ENCODE measurements at regions not wholly inside any gene's neighbourhood (a gene's known extent, or its start where the extent isn't known, plus 50 kb on each side); places are given as distances from the start of the nearest gene placed in this dataset.

DNA sequence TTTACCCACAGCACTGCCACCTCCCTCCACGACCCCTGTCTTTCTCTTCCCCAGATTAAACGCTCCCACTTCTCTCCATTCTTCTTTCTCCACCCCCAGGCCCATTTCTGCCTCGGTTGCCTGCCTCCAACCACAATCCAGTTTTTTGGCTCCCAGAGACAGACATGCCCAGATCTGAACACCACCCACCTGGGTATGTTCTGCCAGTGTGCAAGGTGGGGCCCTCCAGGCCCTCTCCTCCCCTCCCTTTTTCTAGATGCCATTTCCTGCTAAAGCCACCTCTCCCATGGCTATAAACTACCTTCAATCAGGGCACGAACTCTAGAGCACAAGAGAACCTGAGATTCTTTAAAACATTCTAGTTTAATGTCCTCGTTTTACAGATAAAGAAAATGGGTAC lies 63.3 kb downstream of the IRF2BPL start:
- no peaks in the 10 kb centered on the region for H3K27me3 Mint-ChIP-seq (ENCODE audit: insufficient read depth, unreplicated experiment)
- POLR2A ChIA-PET: no interaction called here
- DNase-seq (ENCODE audit: unreplicated experiment): no peak
- intact Hi-C loops (cut with micrococcal nuclease): no loop called here
- H3K36me3 Mint-ChIP-seq (ENCODE audit: insufficient read depth, unreplicated experiment): no peaks in the 10 kb centered on the region
- H3K27ac Mint-ChIP-seq (ENCODE audit: low read depth, unreplicated experiment): no peak overlapping the region
- no peak overlapping the region for H3K4me3 Mint-ChIP-seq (ENCODE audit: unreplicated experiment)
- CTCF ChIA-PET: interaction anchor here (1.2 kb wide), 1 partner anchor 52 kb away, joined by 4 read pairs; no protein-coding TSS in a partner anchor
- TF ChIP-seq, protein P1, sequence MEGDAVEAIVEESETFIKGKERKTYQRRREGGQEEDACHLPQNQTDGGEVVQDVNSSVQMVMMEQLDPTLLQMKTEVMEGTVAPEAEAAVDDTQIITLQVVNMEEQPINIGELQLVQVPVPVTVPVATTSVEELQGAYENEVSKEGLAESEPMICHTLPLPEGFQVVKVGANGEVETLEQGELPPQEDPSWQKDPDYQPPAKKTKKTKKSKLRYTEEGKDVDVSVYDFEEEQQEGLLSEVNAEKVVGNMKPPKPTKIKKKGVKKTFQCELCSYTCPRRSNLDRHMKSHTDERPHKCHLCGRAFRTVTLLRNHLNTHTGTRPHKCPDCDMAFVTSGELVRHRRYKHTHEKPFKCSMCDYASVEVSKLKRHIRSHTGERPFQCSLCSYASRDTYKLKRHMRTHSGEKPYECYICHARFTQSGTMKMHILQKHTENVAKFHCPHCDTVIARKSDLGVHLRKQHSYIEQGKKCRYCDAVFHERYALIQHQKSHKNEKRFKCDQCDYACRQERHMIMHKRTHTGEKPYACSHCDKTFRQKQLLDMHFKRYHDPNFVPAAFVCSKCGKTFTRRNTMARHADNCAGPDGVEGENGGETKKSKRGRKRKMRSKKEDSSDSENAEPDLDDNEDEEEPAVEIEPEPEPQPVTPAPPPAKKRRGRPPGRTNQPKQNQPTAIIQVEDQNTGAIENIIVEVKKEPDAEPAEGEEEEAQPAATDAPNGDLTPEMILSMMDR (IDR thresholded peaks at IDR 0.05; ENCODE audit: unreplicated experiment): no peak
- no TSS peak for BruUV-seq (replicated peaks)
- H3K9me3 Mint-ChIP-seq (ENCODE audit: unreplicated experiment): no peaks in the 10 kb centered on the region
- peaks cover 23% of the 10 kb centered on the region for H3K4me1 Mint-ChIP-seq (ENCODE audit: insufficient read depth, unreplicated experiment)

DNA sequence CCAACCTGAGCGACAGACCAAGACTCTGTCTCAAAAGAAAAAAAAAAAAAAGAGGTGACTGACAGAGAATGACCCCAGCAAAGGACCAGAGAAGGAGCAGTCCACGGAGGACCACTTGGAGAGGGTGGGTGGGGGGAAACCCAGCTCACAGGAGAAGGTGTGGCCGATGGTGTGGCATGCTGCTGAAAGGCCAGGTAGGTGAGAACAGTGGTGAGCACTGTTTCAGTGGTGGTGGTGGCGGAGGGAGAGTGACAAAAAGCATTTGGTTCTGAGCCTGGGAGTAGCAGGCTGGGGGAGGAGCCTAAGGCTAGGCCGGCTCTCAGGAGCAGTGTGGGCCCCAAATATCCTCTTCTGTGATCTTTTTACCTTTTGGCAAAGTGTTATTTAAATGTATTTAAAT lies 63.8 kb downstream of the IRF2BPL start:
- DNase-seq (ENCODE audit: unreplicated experiment): no peak
- no TSS peak for BruUV-seq (replicated peaks)
- Mint-ChIP-seq H3K27me3 (ENCODE audit: insufficient read depth, unreplicated experiment) (no peaks in the 10 kb centered on the region), H3K4me3 (ENCODE audit: unreplicated experiment) (no peak overlapping the region), H3K4me1 (ENCODE audit: insufficient read depth, unreplicated experiment) (peaks cover 27% of the 10 kb centered on the region), H3K27ac (ENCODE audit: low read depth, unreplicated experiment) (no peak overlapping the region), H3K9me3 (ENCODE audit: unreplicated experiment) (no peaks in the 10 kb centered on the region), H3K36me3 (ENCODE audit: insufficient read depth, unreplicated experiment) (no peaks in the 10 kb centered on the region)
- POLR2A ChIA-PET: no interaction called here
- intact Hi-C loops (cut with micrococcal nuclease): no loop called here
- CTCF ChIA-PET: interaction anchor here (1.2 kb wide), 1 partner anchor 51 kb away, joined by 4 read pairs; no protein-coding TSS in a partner anchor
- TF ChIP-seq, protein P1 (IDR thresholded peaks at IDR 0.05; ENCODE audit: unreplicated experiment): no peak

DNA sequence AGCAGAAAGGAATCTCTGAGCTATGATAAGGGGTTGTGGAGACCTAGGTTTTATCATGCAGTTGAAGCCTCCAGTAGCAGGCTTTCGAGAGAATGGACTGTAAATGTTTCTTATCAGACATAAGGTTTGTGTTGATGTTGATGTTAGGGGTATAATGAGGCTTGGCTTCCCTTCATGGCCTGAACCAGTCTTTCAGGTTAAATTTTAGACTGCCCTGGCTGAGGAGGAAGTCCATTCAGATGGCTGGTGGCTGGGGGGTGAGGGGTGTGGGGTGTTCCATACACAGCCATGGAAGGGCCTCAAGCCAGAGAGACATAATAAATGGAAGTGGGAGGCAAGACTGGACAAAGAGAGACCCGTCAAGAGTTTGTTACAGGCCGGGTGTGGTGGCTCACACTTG lies 65.1 kb downstream of the IRF2BPL start:
- TF ChIP-seq, protein P1 (IDR thresholded peaks at IDR 0.05; ENCODE audit: unreplicated experiment): no peak
- no peak overlapping the region for H3K4me3 Mint-ChIP-seq (ENCODE audit: unreplicated experiment)
- H3K27me3 Mint-ChIP-seq (ENCODE audit: insufficient read depth, unreplicated experiment): no peaks in the 10 kb centered on the region
- intact Hi-C loops (cut with micrococcal nuclease): no loop called here
- DNase-seq (ENCODE audit: unreplicated experiment): no peak
- peaks cover 35% of the 10 kb centered on the region for H3K4me1 Mint-ChIP-seq (ENCODE audit: insufficient read depth, unreplicated experiment)
- no peaks in the 10 kb centered on the region for H3K9me3 Mint-ChIP-seq (ENCODE audit: unreplicated experiment)
- no peak overlapping the region for H3K27ac Mint-ChIP-seq (ENCODE audit: low read depth, unreplicated experiment)
- H3K36me3 Mint-ChIP-seq (ENCODE audit: insufficient read depth, unreplicated experiment): no peaks in the 10 kb centered on the region
- ChIA-PET POLR2A (interaction anchor here (2.1 to 11.7 kb wide), 3 partner anchors 10 to 66 kb away, joined by 13 to 325 read pairs (median 42); partner anchors contain the start of gene IRF2BPL), CTCF (interaction anchor here (2.0 to 2.6 kb wide), 3 partner anchors 45 to 106 kb away, joined by 8 to 11 read pairs (median 9); no protein-coding TSS in a partner anchor)
- no TSS peak for BruUV-seq (replicated peaks)

DNA sequence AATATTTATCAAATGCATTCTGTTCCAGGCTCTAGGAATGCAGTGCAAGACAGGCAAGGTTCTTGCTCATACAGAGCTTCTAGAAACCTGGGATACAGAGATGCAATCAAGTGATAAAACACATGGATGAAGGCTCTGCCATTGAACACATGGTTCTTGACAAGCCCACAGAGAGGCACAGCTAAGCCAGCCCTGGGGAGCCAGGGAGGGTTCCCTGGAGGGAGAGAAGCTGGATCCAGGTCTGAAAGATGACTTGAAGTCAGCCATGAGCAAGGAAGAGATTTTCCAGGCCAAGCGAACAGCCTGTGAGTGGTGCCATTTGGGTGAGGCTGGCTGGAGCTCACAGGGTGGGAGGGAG lies 66.2 kb downstream of the IRF2BPL start:
- H3K9me3 Mint-ChIP-seq (ENCODE audit: unreplicated experiment): no peaks in the 10 kb centered on the region
- ChIA-PET CTCF (interaction anchor here (0.5 to 2.6 kb wide), 14 partner anchors 15 to 134 kb away, joined by 3 to 11 read pairs (median 6); no protein-coding TSS in a partner anchor), POLR2A (interaction anchor here (0.7 to 11.7 kb wide), 12 partner anchors 9 to 351 kb away, joined by 3 to 325 read pairs (median 6); partner anchors contain the start of gene IRF2BPL)
- TF ChIP-seq, protein P1 (IDR thresholded peaks at IDR 0.05; ENCODE audit: unreplicated experiment): no peak
- H3K27ac Mint-ChIP-seq (ENCODE audit: low read depth, unreplicated experiment): peak overlapping the region; percentile 92
- H3K27me3 Mint-ChIP-seq (ENCODE audit: insufficient read depth, unreplicated experiment): no peaks in the 10 kb centered on the region
- intact Hi-C loops (cut with micrococcal nuclease): no loop called here
- H3K4me3 Mint-ChIP-seq (ENCODE audit: unreplicated experiment): peak overlapping the region; percentile 74
- no peak for DNase-seq (ENCODE audit: unreplicated experiment)
- no peaks in the 10 kb centered on the region for H3K36me3 Mint-ChIP-seq (ENCODE audit: insufficient read depth, unreplicated experiment)
- no TSS peak for BruUV-seq (replicated peaks)
- H3K4me1 Mint-ChIP-seq (ENCODE audit: insufficient read depth, unreplicated experiment): peaks cover 37% of the 10 kb centered on the region
